Activated CD8-positive, alpha-beta T cell treated with anti-CD3 and anti-CD28 coated beads for 36 hours (primary cell): ENCODE measurements at regions not wholly inside any gene's neighbourhood (a gene's known extent, or its start where the extent isn't known, plus 50 kb on each side); places are given as distances from the start of the nearest gene placed in this dataset.

Experiments
- ATAC-seq: fragments of 200-7000 bp; cut with Tn5 transposase; one replicate; pipeline ENCODE4 v1.10.0; 2021; ENCODE audit warnings: mild to moderate bottlenecking, moderate library complexity
- CTCF ChIA-PET: fragments of 350-600 bp; sonication (Branson Sonifier 250); formaldehyde crosslinking; loops from one replicate; lab custom pipeline; 2021; ENCODE audit warnings: antibody characterized with exemption; lab: Charles Lee
- POLR2A ChIA-PET: fragments of 350-600 bp; sonication (Branson Sonifier 250); formaldehyde crosslinking; loops from one replicate; lab custom pipeline; 2021; ENCODE audit warnings: antibody characterized with exemption; lab: Charles Lee
- DNase-seq: peaks from one replicate; pipeline ENCODE4 v3.0.0-alpha.2; 2020
- H3K27ac Mint-ChIP-seq: one replicate; pipeline ENCODE4 v1.8.0; 2021; ENCODE audit warnings: mild to moderate bottlenecking, mixed read lengths
- H3K27me3 Mint-ChIP-seq: one replicate; pipeline ENCODE4 v1.8.0; 2021; ENCODE audit warnings: mixed read lengths
- H3K36me3 Mint-ChIP-seq: one replicate; pipeline ENCODE4 v1.8.0; 2021; ENCODE audit warnings: low read depth, mixed read lengths
- H3K4me1 Mint-ChIP-seq: one replicate; pipeline ENCODE4 v1.8.0; 2021; ENCODE audit warnings: low read depth, mixed read lengths
- H3K4me3 Mint-ChIP-seq: one replicate; pipeline ENCODE4 v1.8.0; 2021; ENCODE audit warnings: mild to moderate bottlenecking, moderate library complexity, mixed read lengths
- H3K9me3 Mint-ChIP-seq: one replicate; pipeline ENCODE4 v1.8.0; 2021; ENCODE audit warnings: mixed read lengths
- CTCF ChIP-seq: fragments of 200-600 bp; IDR thresholded peaks from one replicate; pipeline ENCODE4 v1.8.0; 2022; ENCODE audit warnings: antibody characterized with exemption, mild to moderate bottlenecking
- intact Hi-C: fragments of 100-400 bp; cut with micrococcal nuclease; formaldehyde crosslinking; loops from one replicate; pipeline ENCODE4 v1.10.0; 2022

DNA sequence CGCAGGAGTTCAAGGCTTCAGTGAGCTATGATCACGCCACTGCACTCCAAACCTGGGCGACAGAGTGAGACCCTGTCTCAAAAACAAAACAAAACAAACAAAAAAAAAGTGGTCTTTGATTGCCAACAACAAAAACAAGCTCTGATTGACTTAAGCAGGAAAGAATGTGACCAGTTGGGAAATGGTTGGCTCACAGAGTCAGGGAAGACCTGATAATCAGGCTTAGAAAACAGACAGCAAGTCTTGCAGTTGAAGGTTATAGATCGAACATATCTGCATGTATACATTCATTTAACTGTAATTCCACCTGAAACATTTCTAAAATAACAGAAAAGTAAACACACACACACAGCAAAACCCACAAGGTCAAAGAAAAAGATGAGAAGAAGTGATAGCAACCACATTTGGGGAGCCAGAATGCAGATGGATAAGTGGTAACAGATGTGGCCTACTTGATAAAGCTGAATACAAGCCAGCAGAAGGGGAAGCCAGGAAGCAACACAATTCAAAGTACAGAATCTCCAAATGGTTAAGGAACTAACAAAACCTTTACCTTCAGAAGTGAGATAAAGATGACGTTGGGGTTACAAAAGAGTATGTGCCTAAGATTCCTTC, 699.9 kb upstream of the ZNF385D start:
- H3K4me3 Mint-ChIP-seq = no peak overlapping the region
- intact Hi-C loops = no loop called here
- DNase-seq (no peak), ATAC-seq (no peak)
- ChIA-PET POLR2A (no interaction called here), CTCF (no interaction called here)
- no peaks in the 10 kb centered on the region for H3K9me3 Mint-ChIP-seq
- no peaks in the 10 kb centered on the region for H3K27me3 Mint-ChIP-seq
- no peaks in the 10 kb centered on the region for H3K4me1 Mint-ChIP-seq
- no peak for TF ChIP-seq CTCF
- H3K27ac Mint-ChIP-seq = no peak overlapping the region
- no peaks in the 10 kb centered on the region for H3K36me3 Mint-ChIP-seq

DNA sequence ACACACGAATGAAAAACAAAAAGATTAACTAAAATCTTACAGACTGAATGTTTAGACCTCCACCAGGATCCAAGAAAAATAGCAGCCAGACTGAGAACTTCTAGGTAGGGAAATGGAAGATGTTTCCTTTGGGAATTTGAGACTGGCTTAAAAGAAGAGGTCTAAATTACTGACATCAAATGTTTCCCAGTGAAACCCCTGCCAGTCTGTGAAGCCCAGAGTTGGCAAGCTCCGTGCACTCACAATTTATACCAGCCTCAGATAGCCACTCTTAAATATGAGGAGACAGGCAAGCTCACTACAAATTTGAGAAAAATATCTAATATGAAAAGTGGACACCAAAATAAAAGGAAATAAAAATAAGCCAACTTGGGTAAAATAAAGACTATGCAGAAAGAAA, 700.5 kb upstream of the ZNF385D start:
- Mint-ChIP-seq H3K36me3 (no peaks in the 10 kb centered on the region), H3K4me3 (no peak overlapping the region), H3K27ac (no peak overlapping the region), H3K9me3 (no peaks in the 10 kb centered on the region), H3K4me1 (no peaks in the 10 kb centered on the region), H3K27me3 (no peaks in the 10 kb centered on the region)
- ATAC-seq (no peak), DNase-seq (no peak)
- POLR2A ChIA-PET = no interaction called here
- intact Hi-C loops = no loop called here
- TF ChIP-seq CTCF = no peak
- CTCF ChIA-PET = no interaction called here

GRCh38 chr3:22453906-22454535, 703.0 kb upstream of the ZNF385D start:
- ChIA-PET POLR2A (no interaction called here), CTCF (no interaction called here)
- H3K9me3 Mint-ChIP-seq = no peaks in the 10 kb centered on the region
- DNase-seq (no peak), ATAC-seq (no peak)
- intact Hi-C loops = no loop called here
- no peak overlapping the region for H3K27ac Mint-ChIP-seq
- no peaks in the 10 kb centered on the region for H3K4me1 Mint-ChIP-seq
- no peaks in the 10 kb centered on the region for H3K27me3 Mint-ChIP-seq
- no peak for TF ChIP-seq CTCF
- no peak overlapping the region for H3K4me3 Mint-ChIP-seq
- H3K36me3 Mint-ChIP-seq = no peaks in the 10 kb centered on the region

- ChIA-PET POLR2A (no interaction called here), CTCF (no interaction called here)
- TF ChIP-seq CTCF = no peak
- H3K4me1 Mint-ChIP-seq = no peaks in the 10 kb centered on the region
- H3K9me3 Mint-ChIP-seq = no peaks in the 10 kb centered on the region
- no peak overlapping the region for H3K27ac Mint-ChIP-seq
- ATAC-seq (no peak), DNase-seq (no peak)
- H3K36me3 Mint-ChIP-seq = no peaks in the 10 kb centered on the region
- intact Hi-C loops = no loop called here
- no peaks in the 10 kb centered on the region for H3K27me3 Mint-ChIP-seq
- no peak overlapping the region for H3K4me3 Mint-ChIP-seq
Measured at GRCh38 chr3:22469995-22470394, 719.0 kb upstream of the ZNF385D start.

GRCh38 chr3:22471557-22471956, 720.5 kb upstream of the ZNF385D start:
- ChIA-PET POLR2A (no interaction called here), CTCF (no interaction called here)
- no peaks in the 10 kb centered on the region for H3K4me1 Mint-ChIP-seq
- no peaks in the 10 kb centered on the region for H3K27me3 Mint-ChIP-seq
- no peak overlapping the region for H3K27ac Mint-ChIP-seq
- no peak for TF ChIP-seq CTCF
- ATAC-seq (no peak), DNase-seq (no peak)
- intact Hi-C loops = no loop called here
- no peaks in the 10 kb centered on the region for H3K36me3 Mint-ChIP-seq
- no peak overlapping the region for H3K4me3 Mint-ChIP-seq
- H3K9me3 Mint-ChIP-seq = no peaks in the 10 kb centered on the region
